ENCODE measurements at regions not wholly inside any gene's neighbourhood (a gene's known extent, or its start where the extent isn't known, plus 50 kb on each side); places are given as distances from the start of the nearest gene placed in this dataset.

DNA sequence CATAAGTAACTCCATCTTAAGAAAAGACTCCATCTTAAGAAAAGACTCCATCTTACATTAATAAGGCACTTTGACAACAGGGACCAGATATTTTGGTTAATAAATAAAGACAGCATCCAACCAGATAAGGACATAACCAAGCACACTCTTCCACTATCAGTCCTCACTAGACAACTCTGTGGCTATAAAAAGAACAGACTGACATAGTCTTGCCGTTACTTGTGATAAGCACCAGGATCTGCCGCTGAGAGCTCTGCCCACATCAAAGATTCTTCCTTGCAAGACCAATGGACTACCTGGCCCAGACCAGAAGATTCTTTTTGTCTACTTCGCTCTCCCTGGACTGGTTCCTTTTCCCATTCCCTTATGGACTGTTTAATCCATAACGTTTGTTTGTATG lies 667.4 kb downstream of the NYAP2 start:
- no peak for DNase-seq

DNA sequence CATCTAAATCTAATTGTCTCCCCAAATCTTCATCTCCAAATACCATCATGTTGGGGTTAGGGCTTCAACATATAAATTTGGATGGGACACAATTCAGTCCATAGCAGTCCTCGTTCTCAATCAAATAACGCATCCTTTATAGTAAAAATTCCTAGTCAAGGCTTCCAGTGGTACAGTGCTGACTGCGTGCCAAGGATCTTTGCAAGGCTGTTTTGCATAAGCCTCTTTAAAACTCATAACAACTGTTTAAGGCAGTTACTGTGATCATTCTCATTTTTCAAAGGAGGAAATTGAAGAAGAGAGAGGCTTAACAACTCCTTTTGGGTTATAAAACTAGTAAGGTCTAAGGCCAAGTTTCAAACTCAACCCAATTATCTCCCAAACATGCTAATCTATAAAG lies 666.9 kb downstream of the NYAP2 start:
- no peak for DNase-seq

DNA sequence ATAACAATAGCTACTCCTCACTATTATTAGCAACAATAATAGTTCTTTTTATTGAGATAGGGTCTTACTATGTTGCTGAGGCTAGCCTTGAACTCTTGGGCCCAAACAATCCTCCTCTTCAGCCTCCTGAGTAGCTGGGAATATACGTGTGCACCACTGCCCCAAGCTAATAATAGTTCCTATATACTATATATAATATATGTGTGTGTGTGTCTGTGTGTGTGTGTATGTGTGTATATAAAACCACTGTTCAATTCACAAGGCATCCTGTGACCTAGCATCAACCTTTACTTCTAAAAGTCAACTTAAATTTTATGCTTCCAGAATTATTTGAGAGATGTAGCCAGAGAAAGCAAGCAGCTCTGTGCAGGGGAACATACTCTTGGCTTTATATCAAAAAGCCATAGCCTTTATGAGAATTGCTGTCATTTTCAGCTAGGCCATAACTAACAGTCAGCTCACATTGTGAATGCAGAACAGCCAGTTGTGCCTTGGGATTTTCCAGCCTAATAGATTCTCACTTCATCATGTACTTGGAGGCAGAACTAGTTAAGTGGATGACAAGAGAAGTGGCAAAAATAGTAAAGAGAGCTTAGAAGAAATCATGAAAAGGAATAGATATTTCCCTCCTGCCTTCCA lies 665.5 kb downstream of the NYAP2 start:
- DNase-seq: no peak

DNA sequence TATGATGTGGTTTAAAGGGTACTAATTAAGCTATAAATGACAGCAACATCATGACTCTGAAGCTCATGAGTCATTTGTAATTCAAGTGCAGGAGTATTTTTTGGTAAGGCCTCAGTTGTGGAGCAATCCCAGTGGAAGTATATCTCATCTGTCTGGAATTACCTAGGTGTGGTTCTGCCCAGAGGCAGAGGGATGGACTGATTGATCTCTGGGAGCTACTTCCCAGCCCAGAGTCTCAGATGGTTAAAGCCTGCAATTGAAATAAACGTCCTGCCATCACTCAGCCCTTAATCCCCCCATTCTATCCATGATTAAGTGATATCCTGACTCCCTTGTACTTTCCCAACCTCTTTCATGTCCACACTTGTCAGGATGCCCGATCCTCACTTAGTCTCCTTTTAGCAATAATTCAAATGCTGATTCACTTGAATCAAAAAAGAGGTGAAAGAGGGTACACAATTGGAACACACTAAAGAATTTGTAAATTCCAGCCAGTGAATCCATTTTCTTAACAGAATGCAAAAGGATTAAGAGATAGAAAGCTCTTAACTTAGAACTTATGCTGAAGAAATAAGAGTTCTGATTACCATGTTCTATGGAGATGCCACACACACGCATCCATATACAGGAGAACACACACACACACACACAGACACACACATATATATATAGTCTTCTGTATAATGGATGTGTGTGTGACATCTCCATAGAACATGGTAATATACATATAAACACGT lies 664.4 kb downstream of the NYAP2 start:
- DNase-seq: no peak

DNA sequence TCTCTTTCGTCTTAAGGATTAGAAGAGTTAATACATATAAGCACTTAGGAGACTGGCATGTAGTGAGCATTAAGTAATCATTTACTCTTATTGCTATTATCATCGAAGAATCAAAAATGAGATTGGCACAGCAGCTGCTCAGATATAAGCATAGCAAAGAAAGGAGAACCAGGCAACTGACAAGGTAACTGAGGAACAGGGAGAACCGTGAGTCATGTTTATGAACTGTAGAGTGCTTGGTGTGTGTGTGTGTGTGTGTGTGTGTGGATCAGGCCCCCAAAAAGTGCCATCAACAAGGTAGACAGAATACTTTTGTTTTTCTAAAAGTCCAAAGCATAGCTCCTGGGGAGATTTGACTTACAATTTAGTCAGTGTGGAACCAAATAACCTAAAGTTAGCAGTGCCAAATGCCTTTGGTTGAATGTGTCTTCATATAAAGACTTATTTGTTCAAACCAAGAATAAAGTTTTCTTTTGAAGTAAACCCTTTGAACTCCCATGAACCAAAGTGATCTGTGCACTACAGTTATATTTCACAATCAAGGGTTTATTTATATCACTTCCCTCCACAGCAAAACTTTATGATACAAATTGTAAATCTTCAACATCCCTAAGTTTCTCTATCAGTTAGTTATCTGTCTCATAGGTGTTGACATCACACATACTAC lies 660.6 kb downstream of the NYAP2 start:
- no peak for DNase-seq

DNA sequence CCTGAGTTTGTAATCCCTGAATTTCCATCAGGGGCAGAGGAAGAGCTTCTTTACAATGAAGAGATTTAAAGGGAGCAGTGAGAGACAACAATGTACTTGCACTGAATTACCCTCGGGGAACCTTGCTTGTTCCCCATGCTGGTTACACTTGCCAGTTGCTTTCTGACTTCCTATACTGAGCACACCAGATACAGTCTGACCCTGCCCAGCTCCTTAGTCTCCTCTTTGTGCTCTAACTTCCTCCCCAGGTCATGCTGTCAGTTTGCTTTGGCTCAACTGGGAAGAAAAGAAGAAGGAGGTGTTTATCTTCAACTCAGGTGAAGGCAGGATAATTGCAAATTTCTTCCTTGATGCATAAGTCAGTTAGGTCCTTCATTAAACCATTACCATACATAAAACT lies 658.4 kb downstream of the NYAP2 start:
- DNase-seq: no peak

DNA sequence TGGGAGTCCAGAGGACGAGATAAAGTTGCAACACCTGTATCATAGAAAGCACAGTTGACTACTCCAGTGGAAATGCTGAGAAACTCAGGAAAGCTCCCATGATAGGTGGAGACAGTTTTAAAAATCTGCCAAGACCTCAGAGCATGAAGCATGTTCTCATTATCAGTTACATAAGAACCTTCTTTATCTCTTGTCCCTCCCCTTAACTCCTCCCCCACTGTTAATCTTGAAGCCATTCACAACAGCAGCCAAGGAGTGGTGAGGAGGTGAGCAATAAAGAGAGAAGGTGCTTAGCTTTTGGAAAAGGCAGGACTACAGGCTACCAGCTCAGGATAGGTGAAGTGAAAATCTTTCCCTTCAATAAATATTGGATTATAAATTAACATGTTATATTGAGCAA lies 657.9 kb downstream of the NYAP2 start:
- DNase-seq: no peak

DNA sequence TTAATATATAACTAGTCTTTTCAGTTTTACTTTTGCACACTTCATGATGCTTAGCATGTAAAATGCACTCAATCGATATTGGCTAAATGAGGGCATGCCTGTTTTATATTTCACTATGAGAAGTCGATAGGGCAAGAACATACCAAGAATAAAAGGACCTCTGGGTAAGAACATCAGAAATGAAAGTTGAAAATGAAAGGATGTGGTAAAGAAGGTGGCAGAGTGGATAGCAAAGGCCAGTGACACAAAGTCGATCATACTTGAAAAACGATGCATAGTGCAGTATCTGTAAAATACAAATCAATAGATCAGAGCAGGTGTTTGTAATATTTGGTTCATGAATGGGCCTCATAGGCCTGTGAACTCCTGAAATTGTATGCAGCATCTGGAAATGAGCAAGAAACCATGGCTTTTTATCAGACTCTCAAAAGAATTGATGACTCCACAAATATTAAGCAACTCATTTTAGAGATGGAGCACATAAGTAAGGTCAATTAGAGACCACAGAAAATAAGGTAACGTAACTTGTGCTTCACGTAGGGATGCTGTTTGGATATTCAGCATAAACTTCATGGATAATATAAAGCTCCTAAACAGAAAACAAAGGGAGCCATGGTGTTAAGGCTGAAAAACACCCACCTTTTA lies 653.4 kb downstream of the NYAP2 start:
- no peak for DNase-seq

DNA sequence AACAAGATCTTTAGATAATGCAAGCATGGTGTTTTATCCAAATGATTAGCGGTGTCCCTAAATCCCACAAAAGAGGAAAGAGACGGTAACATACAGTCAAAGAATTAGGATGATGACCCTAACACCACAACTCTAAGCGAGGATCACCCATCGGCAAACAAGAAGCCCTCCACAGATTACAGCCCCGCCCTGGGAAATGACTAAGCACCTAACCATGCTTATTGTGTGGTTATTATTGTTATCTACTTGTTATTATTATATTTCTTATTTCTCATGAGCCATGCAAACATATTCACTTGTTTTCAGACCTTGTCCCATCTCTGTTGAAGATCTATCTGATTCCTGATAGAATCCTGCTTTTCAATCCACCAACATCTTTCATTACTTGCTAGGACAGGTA lies 651.3 kb downstream of the NYAP2 start:
- no peak for DNase-seq

DNA sequence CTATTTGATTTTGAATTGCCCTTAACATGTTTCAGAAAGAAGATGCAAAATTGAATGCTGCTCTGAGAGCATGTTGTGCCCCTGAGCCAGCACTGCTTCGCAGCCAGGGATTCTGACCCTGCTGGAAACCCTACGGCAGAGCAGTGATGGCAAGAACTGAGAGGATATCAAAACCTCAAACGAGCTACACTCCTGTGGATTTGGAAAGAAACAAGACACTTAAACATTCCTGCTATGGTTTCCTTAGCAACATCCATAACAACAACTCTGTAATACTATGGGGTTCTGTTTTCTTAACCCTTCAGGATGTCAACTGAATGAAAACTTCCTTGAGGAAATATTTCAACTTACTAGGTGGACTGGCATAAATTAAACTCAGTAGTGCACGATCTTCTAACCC lies 649.1 kb downstream of the NYAP2 start:
- DNase-seq: no peak

DNA sequence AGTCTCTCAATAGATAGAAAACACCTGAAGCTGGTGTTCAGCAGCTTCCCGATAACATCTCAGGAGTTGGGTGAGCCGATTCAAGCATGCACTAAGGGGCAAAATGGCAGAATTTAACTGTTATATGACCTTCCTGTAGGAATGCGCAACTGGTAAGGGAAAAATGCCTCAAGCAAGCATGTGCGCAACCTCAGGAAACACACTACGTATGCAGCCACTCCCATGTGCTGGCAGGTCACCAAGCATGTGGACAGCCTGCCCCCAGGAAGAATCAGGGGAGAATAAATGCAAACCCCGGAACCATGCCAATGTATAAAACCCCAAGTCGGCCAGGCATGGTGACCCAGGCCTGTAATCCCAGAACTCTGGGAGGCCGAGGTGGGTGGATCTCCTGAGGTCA lies 645.6 kb downstream of the NYAP2 start:
- DNase-seq: no peak

DNA sequence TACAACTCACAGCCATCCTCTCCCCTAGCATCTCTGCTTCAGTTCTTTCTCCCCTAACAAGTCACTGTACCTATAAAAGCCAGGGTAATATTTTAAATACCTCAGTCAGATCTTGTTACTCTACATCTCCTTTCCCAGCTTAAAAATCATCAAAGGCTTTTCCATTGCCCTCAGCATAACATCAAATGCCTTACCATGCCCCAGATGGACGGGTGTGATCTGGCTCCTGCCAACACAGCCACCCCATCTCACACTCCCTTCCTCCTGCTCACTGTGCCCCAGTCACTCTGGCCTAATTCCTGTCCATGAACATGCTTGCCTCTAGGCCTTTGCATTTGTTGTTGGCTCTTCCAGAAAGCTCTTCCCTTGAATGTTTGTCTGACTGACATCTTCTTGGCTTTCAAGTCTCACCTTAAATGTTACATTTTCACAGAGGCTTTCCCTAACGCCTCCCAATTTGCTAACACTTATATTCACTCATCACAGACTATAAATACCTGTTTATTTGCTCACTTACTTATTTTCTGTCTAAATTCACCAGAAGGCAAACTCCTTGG lies 640.9 kb downstream of the NYAP2 start:
- DNase-seq: no peak

DNA sequence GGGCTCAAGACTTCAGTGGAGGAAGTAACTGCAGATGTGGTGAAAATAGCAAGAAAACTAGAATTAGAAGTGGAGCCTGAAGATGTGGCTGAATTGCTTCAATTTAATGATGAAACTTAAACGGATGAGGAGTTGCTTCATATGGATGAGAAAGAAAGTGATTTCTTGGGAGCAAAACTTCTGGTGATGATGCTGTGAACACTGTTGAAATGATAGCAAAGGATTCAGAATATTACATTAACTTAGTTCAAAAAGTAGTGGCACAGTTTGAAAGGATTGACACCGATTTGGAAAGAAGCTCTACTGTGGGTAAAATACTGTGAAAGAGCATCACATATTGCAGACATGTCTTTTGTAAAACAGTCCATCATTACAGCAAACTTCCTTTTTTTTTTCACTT lies 638.0 kb downstream of the NYAP2 start:
- no peak for DNase-seq

DNA sequence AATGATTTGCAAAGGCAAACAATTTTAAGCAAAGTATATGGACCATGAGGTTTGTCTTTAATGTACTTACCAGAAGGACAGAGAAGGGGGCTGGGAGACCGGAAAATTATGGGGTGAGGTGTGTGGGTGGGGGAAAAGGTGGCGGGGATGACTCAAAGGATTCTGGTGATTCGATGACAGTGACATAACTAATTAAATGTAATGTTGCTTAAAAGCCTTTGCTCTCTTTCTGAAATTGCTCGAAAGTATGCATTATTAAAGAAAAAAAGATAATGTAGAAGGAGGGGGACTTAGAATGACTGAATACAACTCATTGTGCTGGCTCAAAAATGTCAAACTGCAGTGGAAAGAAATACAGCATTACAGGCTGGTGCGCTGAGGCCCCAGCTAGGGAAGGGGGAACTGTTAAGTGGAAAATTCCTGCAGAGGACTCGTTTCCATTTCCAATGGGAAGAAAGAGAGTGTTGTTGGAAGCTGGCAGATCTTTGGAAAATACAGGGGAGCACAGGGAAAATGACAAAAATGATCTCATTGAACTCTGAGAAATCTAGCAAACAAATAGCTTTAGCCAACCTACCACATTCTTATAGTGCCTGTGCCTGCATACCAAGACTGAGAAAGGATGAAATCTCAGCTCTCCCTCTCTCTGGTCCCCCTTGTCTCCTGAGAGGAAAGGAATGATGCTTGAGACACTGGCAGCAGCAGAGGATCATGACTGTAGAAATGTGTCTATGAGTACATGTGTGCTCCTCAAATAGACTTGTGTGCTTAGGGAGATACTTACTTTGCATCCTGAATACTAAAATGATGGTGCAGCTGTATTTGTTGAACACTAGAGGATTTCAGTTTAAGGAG lies 632.4 kb downstream of the NYAP2 start:
- no peak for DNase-seq

DNA sequence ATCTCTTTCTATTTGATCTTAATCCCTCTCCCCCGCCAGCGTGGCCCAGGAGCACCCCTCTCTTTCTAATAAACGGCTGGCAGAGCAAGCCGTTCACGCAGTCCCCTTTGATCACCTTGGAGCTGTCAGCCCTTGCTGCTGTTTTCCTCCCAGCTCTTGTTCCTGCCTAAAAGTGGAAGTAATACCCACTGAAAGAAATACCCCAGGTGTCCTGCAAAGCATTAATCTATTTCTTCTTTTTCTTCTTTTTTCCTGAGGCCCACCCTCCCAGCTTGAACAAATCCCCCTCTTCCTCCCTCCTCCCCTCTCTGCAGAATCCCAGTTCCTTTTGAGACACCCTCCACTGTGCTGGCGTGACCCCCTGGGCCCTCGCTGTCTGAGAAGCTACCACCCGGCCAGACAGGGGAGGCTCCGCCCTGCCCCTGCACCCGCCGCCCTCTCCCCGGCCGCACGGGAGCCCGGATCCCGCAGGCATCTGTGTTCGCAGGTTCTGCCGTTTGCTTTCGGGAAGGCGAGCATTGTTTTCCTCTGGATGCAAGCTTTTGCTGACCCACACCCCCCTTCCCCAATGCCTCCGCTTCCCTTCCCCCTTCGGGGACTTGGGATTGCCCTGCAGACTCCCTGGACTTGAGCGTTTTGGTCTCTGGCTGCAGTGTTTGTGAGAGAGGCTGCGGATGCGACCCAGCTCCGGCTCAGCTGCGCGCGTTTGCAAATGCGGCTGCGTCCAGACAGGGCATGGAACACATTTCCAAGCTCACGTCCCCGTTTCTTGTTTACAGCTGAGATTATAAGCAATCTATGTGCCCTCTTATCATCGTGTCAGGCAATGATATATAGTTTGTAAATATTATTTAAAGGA lies 631.5 kb downstream of the NYAP2 start:
- DNase-seq: peak; percentile 37

DNA sequence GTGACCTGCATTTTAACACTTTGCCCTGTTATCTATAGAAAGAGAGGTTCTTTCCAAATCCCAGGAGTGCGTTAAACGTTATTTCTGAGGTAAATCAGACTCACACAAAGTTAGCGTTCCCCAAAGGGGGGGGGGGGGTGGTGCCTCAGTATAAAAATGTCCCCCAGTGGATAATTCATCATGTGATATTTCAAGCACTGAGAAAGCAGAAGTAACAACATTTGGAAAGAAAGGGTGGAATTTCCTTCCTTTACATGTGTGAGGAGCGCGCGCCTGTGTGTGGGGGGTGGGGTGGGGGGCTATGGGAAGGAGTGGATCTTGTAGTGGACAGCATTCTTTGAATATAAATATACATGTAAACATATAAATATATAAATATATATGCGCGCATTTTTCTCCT lies 630.9 kb downstream of the NYAP2 start:
- no peak for DNase-seq

DNA sequence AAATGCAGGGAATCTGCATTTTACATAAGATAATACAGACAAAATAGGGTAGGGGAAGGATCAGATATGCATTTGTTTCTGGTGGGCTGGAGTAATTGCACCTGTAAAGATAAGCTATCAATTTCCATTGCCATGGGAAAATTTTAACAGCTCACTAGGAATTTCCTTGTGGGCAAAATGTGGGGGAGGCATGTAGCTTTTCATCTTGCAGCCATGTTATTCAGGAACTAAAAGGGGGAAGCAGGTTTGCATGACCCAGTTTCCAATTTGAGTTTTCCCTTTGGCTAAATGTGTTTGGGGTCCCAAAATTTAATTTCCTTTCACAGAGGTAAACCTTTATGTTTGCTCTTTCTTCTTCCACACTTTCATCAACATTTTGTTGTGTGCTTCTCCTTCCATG lies 624.4 kb downstream of the NYAP2 start:
- no peak for DNase-seq

DNA sequence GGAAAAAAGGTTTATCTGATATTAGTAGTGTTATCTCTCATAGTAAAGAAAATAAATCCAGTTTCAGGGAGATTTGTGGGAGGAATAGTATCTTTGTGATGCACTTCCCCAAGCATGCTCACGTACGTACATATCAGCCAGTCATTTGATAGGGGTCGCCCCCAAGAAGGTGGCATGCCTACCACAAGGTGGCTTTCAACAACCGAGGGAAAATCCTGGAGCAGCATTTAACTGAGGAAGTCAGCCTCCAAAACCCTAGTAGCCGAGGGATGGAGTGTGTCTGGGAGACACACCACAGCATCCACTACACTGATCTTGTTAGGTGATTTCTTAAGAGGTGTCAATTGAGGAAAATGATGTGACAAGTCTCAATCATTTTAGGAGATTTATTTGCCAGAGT lies 623.9 kb downstream of the NYAP2 start:
- no peak for DNase-seq

DNA sequence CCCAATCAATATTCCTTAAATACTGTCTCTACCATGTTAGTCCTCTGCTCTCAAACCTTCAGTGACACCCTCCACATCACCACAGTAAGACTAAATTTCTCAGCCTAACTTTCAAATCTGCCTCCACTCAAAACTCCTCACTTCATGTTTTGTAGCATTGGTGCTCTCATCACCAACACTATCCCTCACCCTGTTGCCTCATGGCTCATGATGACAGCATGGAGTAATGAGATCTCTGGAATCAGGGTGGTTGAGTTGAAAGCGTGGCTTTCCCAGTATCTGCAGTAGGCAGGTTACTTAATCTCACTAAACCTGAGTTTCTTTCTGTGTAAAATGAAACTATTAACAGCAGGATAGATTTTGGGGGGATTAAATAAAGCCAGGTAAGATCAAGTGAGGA lies 621.4 kb downstream of the NYAP2 start:
- DNase-seq: no peak

DNA sequence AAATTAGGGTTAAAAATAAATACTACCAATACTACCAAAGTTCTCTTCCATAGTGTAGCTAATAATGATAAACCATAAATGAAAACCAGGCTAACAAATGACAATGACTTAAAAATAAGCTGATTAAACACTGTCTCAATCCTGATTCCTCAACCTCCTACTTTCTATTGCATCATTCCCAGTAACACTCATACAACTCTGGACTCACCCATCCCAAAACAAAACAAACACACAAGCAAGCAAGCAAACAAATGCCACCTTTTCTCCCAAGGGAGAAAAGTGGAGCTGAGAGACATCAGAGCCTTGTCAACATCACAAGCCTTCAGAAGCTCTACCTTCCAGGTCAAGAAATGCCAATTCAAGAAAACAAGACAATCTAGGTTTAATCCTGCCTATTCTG lies 620.7 kb downstream of the NYAP2 start:
- no peak for DNase-seq

DNA sequence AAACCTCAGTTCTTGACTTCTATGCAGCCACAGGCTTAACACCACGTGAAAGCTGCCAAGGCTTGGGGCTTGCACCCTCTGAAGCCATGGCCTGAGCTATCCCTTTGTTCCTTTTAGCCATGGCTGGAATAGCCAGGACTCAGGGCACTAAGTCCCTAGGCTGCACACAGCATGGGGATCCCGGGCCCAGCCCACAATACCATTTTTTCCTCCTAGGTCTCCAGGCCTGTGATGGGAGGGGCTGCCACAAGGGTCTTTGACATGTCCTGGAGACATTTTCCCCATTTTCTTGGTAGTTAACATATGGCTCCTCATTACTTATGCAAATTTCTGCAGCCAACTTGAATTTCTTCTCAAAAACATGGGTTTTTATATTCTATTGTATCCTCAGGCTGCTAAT lies 619.1 kb downstream of the NYAP2 start:
- no peak for DNase-seq

DNA sequence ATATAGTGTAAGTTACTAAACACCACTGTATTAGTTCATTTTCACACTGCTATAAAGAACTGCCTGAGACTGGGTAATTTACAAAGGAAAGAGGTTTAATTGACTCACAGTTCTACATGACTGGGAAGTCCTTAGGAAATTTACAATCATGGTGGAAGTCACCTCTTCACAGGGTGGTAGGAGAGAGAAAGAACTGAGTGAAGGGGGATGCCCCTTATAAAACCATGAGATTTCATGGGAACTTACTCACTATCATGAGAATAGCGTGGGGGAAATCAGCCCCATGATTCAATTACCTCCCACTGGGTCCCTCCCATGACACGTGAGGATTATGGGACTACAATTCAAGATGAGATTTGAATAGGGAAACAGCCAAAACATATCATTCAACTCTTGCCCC lies 618.0 kb downstream of the NYAP2 start:
- DNase-seq: no peak

All from NCI-H1105 (cell line).